ENCODE measurements at regions not wholly inside any gene's neighbourhood (a gene's known extent, or its start where the extent isn't known, plus 50 kb on each side); places are given as distances from the start of the nearest gene placed in this dataset.

- no peaks in the 10 kb centered on the region for H3K27me3 ChIP-seq (ENCODE audit: control insufficient read depth, extremely low read depth, insufficient read depth, low read length)
- H3K79me2 ChIP-seq (ENCODE audit: control insufficient read depth, insufficient read depth, low read length): no peaks in the 10 kb centered on the region
- no peak overlapping the region for H2AFZ ChIP-seq (ENCODE audit: control insufficient read depth, low read length)
- TF ChIP-seq CTCF (optimal IDR thresholded peaks at IDR 0.05 in 1 of 3, IDR thresholded peaks at IDR 0.05 in 1 of 3, conservative IDR thresholded peaks at IDR 0.05 in 1 of 3; ENCODE audit: extremely low read depth in 1 of 3, insufficient read depth in 2 of 3, low read length in 3 of 3) (no peak), EZH2 (IDR thresholded peaks at IDR 0.05; ENCODE audit: low read length) (no peak)
- no peak overlapping the region for H3K9ac ChIP-seq (ENCODE audit: control insufficient read depth, extremely low read depth, insufficient read depth, low read length)
- no peaks in the 10 kb centered on the region for H3K4me1 ChIP-seq (ENCODE audit: control insufficient read depth, extremely low read depth, insufficient read depth, low read length)
- no peak overlapping the region for H3K27ac ChIP-seq (ENCODE audit: control insufficient read depth, insufficient read depth, low read length)
- H3K4me3 ChIP-seq (ENCODE audit: control insufficient read depth in 2 of 3, extremely low read depth in 1 of 3, insufficient read depth in 2 of 3, low read depth in 1 of 3, low read length in 3 of 3): no peak overlapping the region
- H3K36me3 ChIP-seq (ENCODE audit: control insufficient read depth in 2 of 2, extremely low read depth in 1 of 2, insufficient read depth in 2 of 2, low read length in 2 of 2): no peaks in the 10 kb centered on the region
- dilution Hi-C loops (cut with MboI; ENCODE audit: extremely low pct_ligation_motif_present, low sequenced_read_pairs): no loop called here
- no peaks in the 10 kb centered on the region for H3K9me3 ChIP-seq (ENCODE audit: control insufficient read depth, low read depth, low read length)
- DNase-seq (ENCODE audit: low read depth, low spot score) (no peak), FAIRE-seq (no peak)
- H3K4me2 ChIP-seq (ENCODE audit: control insufficient read depth, extremely low read depth, insufficient read depth, low read depth, low read length): no peak overlapping the region
- no peaks in the 10 kb centered on the region for H4K20me1 ChIP-seq (ENCODE audit: control insufficient read depth, extremely low read depth, insufficient read depth, low read length)
- H3K9me1 ChIP-seq (ENCODE audit: control insufficient read depth, extremely low read depth, insufficient read depth, low read length): no peaks in the 10 kb centered on the region
Observed at GRCh38 chr3:147614210-147614609, 205.0 kb downstream of the ZIC1 start.

GRCh38 chr3:147615035-147615434 lies 205.9 kb downstream of the ZIC1 start:
- FAIRE-seq (no peak), DNase-seq (ENCODE audit: low read depth, low spot score) (no peak)
- Histone ChIP-seq H3K4me2 (ENCODE audit: control insufficient read depth, extremely low read depth, insufficient read depth, low read depth, low read length) (no peak overlapping the region), H3K9me1 (ENCODE audit: control insufficient read depth, extremely low read depth, insufficient read depth, low read length) (no peaks in the 10 kb centered on the region), H2AFZ (ENCODE audit: control insufficient read depth, low read length) (no peak overlapping the region), H3K27ac (ENCODE audit: control insufficient read depth, insufficient read depth, low read length) (no peak overlapping the region), H3K4me1 (ENCODE audit: control insufficient read depth, extremely low read depth, insufficient read depth, low read length) (no peaks in the 10 kb centered on the region), H3K9me3 (ENCODE audit: control insufficient read depth, low read depth, low read length) (no peaks in the 10 kb centered on the region), H3K36me3 (ENCODE audit: control insufficient read depth in 2 of 2, extremely low read depth in 1 of 2, insufficient read depth in 2 of 2, low read length in 2 of 2) (no peaks in the 10 kb centered on the region), H4K20me1 (ENCODE audit: control insufficient read depth, extremely low read depth, insufficient read depth, low read length) (no peaks in the 10 kb centered on the region), H3K9ac (ENCODE audit: control insufficient read depth, extremely low read depth, insufficient read depth, low read length) (no peak overlapping the region), H3K27me3 (ENCODE audit: control insufficient read depth, extremely low read depth, insufficient read depth, low read length) (no peaks in the 10 kb centered on the region), H3K79me2 (ENCODE audit: control insufficient read depth, insufficient read depth, low read length) (no peaks in the 10 kb centered on the region), H3K4me3 (ENCODE audit: control insufficient read depth in 2 of 3, extremely low read depth in 1 of 3, insufficient read depth in 2 of 3, low read depth in 1 of 3, low read length in 3 of 3) (no peak overlapping the region)
- TF ChIP-seq EZH2 (IDR thresholded peaks at IDR 0.05; ENCODE audit: low read length): no peak
- no peak for TF ChIP-seq CTCF (optimal IDR thresholded peaks at IDR 0.05 in 1 of 3, IDR thresholded peaks at IDR 0.05 in 1 of 3, conservative IDR thresholded peaks at IDR 0.05 in 1 of 3; ENCODE audit: extremely low read depth in 1 of 3, insufficient read depth in 2 of 3, low read length in 3 of 3)
- dilution Hi-C loops (cut with MboI; ENCODE audit: extremely low pct_ligation_motif_present, low sequenced_read_pairs): no loop called here

Data from keratinocyte (primary cell).